HG03135 (cell line): ENCODE measurements at regions not wholly inside any gene's neighbourhood (a gene's known extent, or its start where the extent isn't known, plus 50 kb on each side); places are given as distances from the start of the nearest gene placed in this dataset.
"Not testable (repeated sequence)": the region's sequence is repeated elsewhere in the genome, so short reads cannot be mapped to it uniquely, and the experiment has no call there.

Experiments used
- ATAC-seq: cut with Tn5 transposase; IDR thresholded peaks from one replicate; pipeline ENCODE4 v1.9.1; 2021; ENCODE audit warnings: mild to moderate bottlenecking, moderate library complexity; ENCODE audit not compliant: unreplicated experiment

- not testable (repeated sequence) for ATAC-seq
Observed at GRCh38 chr7:150096213-150096994, 222.6 kb downstream of the ATP6V0E2 start.

DNA sequence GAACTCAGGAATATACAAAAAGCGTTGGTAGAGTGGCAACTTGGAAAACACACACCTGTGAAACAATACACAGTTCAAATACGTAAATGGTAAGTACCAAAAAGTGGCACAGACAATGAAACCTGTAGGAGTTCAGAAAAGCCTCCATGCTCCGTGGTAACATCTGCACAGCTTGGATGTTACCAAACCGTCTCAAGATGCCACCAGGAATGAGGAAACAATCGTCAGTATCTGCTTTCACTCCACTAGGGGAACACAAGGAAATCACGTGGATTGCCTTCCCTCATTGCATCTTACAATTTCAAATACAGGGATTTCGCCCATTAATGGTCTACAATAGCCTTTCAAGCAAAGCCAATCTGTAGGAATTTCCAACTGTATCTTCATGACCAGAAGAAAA, 224.6 kb upstream of the LRRC61 start:
- not testable (repeated sequence) for ATAC-seq

DNA sequence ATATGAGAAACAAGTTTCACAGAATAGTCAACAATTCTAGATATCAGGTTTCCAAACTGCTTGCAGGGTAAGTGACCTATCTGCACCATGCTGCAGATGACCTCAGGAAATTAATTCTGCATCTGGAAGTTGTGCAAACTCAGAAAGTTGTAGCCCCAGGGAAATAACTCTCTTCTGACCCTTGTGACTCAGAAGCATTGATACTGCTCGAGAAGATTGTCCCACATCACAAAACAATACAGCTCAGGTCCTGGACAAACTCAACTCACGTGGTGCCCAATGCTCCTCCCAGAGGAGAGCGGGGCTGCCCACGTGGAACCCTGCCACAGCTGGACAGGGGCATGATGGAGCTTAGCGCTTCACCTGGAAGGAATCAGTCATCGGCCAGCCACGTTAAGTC, 221.9 kb upstream of the LRRC61 start:
- not testable (repeated sequence) for ATAC-seq

GRCh38 chr7:150107283-150107682, 215.9 kb upstream of the LRRC61 start:
- not testable (repeated sequence) for ATAC-seq

- ATAC-seq: not testable (repeated sequence)
Observed at GRCh38 chr7:150110375-150110820, 212.8 kb upstream of the LRRC61 start.

DNA sequence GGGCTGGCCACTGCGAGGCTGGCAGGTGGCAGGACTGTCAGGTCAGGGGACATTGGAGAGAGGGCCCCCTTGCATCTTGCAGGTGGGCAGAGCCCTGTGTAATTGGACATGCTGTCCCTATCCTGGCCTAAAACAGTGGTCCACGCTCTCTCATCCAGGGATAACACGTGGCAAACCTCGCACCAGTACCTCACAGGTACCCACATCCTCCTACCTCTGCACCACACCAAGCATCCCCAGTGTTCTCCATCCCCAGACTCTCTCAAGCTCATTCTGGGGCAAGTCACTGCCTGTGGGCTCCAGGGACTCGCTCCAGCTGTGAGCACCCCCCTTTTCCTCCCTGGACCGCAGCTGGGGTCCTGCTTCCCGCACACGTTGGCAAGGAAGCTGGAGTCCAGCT, 212.3 kb upstream of the LRRC61 start:
- ATAC-seq: not testable (repeated sequence)

- not testable (repeated sequence) for ATAC-seq
Observed at GRCh38 chr7:150111373-150112139, 211.6 kb upstream of the LRRC61 start.

- ATAC-seq: not testable (repeated sequence)
Observed at GRCh38 chr7:150113301-150113700, 209.9 kb upstream of the LRRC61 start.

- ATAC-seq: not testable (repeated sequence)
Observed at GRCh38 chr7:150114591-150114990, 208.6 kb upstream of the LRRC61 start.

- not testable (repeated sequence) for ATAC-seq
Observed at GRCh38 chr7:150119966-150120365, 203.2 kb upstream of the LRRC61 start.

DNA sequence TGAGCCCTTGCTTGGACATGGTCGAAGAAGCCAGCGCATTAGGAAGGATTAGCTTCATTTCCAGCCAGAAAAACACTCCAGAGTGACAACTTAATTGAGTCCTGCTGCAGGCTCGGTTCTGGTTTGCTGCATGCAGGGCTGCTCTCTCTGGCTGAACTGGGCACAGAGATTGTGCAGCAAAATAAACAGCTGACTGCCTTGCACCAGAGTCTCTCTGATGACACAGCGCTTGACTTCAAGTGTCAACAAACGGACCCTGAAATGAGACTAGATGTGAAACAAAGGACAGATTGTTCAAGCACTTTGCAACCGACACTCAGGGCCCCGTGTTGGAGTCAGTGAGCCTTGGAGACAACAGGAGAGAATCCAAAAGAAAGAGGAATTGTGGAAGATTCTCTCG, 197.3 kb upstream of the LRRC61 start:
- ATAC-seq: not testable (repeated sequence)

- ATAC-seq: not testable (repeated sequence)
Observed at GRCh38 chr7:150134451-150134850, 188.7 kb upstream of the LRRC61 start.

DNA sequence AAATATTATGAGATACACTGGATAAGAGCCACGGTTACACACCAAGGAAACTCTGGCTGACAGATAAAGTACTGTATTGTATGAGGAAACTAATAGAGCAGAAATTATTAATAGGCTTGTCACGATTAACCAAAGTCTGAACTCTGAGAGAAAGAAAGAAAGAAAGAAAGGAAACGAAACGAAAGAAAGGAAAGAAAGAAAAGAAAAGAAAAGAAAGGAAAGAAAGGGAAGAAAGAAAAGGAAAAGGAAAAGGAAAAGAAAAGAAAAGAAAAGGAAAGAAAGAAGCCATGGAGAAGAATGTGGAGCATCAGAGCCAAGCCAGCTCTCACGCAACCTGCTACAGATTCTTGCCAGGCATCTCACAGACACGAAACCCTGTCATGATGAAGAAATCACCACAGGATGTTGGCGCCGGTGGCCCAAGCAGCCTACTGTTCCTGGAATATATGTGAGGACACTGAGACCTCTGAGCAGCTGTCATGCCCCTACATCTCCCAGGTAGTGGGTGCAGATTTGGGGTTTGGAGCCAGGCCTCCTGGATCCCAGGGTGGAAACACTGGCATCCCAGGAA, 187.4 kb upstream of the LRRC61 start:
- not testable (repeated sequence) for ATAC-seq

DNA sequence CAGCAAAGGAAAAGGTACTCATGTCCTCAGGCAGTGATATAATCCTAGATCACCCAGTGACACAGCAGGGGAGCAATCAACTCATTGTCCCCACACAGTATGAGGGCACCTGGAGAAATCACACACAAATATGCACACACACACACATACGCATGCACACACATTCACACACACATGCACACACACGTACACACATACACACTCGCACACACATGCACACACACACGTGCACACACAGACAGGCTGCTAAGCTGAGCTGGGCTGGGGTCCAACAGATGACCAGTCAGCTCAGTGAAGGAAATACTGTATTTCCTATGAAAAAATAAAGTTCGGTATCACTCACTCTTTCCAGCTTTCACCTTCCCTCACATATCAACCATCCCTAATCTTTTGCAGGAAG, 183.3 kb upstream of the LRRC61 start:
- ATAC-seq: not testable (repeated sequence)

DNA sequence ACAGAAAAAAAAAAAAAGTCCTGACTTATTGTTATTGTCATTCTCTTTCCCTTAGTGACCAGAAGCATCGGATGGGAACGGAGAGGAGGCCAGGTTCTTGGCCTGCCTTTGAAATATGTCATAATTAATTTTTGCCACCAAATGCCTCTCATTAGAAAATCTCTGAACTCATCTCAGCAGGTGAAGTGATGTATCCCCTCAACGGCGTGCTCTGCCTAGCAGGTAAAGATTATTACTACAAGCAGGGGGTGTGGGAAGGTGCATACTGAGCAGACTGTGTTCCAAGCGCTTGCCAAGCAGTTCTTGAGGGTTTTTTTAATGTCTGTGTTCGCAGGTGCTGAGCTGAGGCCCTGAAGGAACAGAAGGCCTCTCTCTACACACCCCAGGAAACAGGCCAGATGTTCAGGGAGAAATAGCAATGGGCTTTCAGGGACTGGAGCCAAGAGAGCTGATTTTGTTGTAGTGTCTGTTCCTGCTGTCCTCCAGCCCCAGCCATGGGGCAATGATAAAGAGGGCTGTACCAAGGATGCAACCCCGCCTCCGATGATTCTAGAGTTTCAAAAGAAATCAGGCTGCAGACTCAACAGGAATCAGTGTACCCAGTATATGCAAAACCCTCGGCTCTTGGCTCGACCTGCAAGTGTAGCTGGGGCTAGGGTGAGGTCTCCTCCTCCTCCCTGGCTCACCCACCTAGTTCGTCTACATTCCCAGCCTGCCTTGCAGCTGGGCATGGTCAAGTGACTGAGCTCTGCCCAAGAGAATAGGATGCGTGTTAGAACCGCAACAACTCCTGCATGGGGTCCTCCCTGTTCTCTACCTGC, 181.4 kb upstream of the LRRC61 start:
- not testable (repeated sequence) for ATAC-seq

DNA sequence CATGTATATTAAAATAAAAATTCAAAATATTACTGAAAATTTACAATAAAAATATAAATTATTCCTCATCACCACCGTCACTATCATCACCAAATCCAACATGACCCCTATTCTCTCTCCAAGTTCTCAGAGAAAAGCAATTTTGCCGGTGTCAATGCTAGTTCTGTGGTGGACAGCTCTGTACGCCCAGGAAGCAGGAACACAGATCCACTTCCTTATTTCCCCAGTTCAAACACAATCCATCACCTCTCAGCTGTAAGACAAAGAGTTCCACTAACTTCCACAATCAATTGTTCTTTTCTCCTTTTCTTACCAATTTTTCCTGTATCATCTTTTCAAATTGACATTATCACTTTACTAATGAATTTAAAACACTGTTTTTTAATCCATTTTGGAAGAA, 177.0 kb upstream of the LRRC61 start:
- not testable (repeated sequence) for ATAC-seq

DNA sequence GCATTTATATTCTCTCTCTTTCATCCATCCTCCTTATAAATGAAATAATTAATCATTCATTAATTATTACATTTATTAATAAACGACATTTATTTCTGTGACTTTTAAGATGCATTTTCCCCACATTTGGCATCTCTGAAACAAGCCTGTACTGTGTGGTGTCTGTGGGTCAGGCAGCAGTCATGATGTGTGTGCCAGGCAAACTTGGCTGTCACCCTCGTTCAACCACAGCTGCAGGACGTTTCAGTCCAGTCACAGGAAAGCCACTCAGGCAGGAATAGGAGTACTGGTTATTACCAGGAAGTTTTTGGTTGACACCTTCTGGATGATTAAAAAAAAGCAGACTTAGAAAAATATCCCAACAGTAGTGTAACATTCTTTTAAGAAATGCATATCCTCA, 175.6 kb upstream of the LRRC61 start:
- not testable (repeated sequence) for ATAC-seq

DNA sequence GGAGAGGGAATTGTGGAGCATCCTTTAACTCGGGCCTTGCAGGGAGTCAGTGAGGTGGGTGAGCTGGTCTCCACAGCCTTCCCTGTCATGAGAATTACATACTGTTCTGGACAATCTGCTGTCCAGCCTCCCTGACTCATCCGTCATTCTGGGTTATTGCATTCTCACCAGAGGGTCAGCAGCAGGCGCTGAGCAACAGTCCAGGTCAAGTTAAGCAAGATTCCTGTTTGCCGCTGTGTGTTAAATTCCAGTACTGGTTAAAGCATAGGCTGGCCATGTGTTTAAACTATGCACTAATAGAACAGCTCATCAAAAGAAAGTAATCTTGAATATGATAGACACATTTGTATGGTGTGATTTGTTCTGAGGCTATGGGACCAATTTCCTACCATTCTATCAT, 167.1 kb upstream of the LRRC61 start:
- not testable (repeated sequence) for ATAC-seq

GRCh38 chr7:150158696-150159095, 164.5 kb upstream of the LRRC61 start:
- not testable (repeated sequence) for ATAC-seq

DNA sequence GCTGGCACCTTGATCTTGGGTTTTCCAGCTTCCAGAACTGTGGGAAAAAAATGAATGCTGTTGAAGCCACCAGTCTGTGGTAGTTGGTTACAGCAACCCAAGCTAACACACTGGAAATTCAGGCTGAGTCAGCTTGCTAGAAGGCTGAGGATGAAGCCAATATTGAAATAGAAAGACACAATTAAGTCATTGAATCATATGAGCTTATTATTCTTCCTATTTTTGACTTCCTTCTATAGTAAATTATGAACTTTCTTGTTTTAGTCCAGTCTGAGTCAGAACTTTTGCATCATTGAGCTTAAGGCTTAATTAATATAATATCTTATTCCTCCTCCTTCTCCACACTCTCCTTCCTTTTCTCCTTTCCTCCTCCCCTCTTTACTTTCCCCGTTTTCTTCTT, 153.6 kb upstream of the LRRC61 start:
- not testable (repeated sequence) for ATAC-seq
